T-cell (primary cell): ENCODE measurements at regions not wholly inside any gene's neighbourhood (a gene's known extent, or its start where the extent isn't known, plus 50 kb on each side); places are given as distances from the start of the nearest gene placed in this dataset.
A peak's percentile ranks its signal among the peaks of the same experiment; 100 is the strongest.

Experiments used
- ATAC-seq, 4 experiments: fragments of 200-7000 bp in 3 of 4; fragments of 150-1000 bp in 1 of 4; cut with Tn5 transposase; replicated peaks in 1 of 4; 1 replicate in 3 of 4; 2 replicates in 1 of 4; pipeline ENCODE4 v1.10.0; 2021; ENCODE audit warnings: moderate library complexity in 3 of 4, mild to moderate bottlenecking in 2 of 4, moderate number of reproducible peaks in 1 of 4
- CTCF ChIA-PET, 2 donors: fragments of 300-600 bp; sonication (Branson Sonifier 250); formaldehyde crosslinking; loops; one replicate each; lab custom pipeline; 2022; ENCODE audit warnings: antibody characterized with exemption in 2 of 2; lab: Charles Lee
- POLR2A ChIA-PET, 2 donors: fragments of 300-600 bp; sonication (Branson Sonifier 250); formaldehyde crosslinking; loops; one replicate each; lab custom pipeline; 2022; ENCODE audit warnings: antibody characterized with exemption in 2 of 2; lab: Charles Lee
- DNase-seq, 35 experiments: peaks; one replicate each; pipeline versions ENCODE4 v3.0.0 to v3.0.0-alpha.2; 2013 to 2023
- H3K27ac ChIP-seq: one replicate; pipeline ENCODE4 v1.5.1; 2013; ENCODE audit warnings: low read length
- H3K27me3 ChIP-seq, 2 experiments: replicated peaks in 1 of 2; 1 replicate in 1 of 2; 2 replicates in 1 of 2; pipeline versions ENCODE4 v1.6.1 to v1.7.0; 2013; ENCODE audit warnings: low read length in 1 of 2, mixed read lengths in 1 of 2; ENCODE audit not compliant: control insufficient read depth in 2 of 2, insufficient read depth in 2 of 2; ENCODE audit errors: extremely low read depth in 1 of 2
- H3K36me3 ChIP-seq, 2 donors: 1 replicate in 1 of 2; 2 replicates in 1 of 2; pipeline versions ENCODE4 v1.6.1 to v1.7.0; 2013; ENCODE audit warnings: low read length in 1 of 2; ENCODE audit not compliant: control insufficient read depth in 2 of 2, insufficient read depth in 1 of 2; ENCODE audit errors: extremely low read depth in 1 of 2
- H3K4me1 ChIP-seq, 2 experiments: 1 replicate in 1 of 2; 2 replicates in 1 of 2; pipeline versions ENCODE4 v1.6.1 to v1.7.0; 2013; ENCODE audit warnings: low read length in 2 of 2, mixed read lengths in 1 of 2; ENCODE audit not compliant: insufficient read depth in 2 of 2, control insufficient read depth in 1 of 2; ENCODE audit errors: extremely low read depth in 1 of 2
- H3K4me3 ChIP-seq, 2 donors: 1 replicate in 1 of 2; 2 replicates in 1 of 2; pipeline versions ENCODE4 v1.5.1 to v1.7.0; 2013; ENCODE audit warnings: mild to moderate bottlenecking in 2 of 2, low read length in 1 of 2, moderate library complexity in 1 of 2; ENCODE audit not compliant: control insufficient read depth in 1 of 2; ENCODE audit errors: extremely low read depth in 1 of 2
- H3K9me3 ChIP-seq: 2 replicates; pipeline ENCODE4 v1.7.0; 2013
- H3K27ac Mint-ChIP-seq, 2 donors: one replicate each; pipeline ENCODE4 v1.8.0; 2020 to 2021; ENCODE audit warnings: mild to moderate bottlenecking in 2 of 2, mixed read lengths in 2 of 2
- H3K27me3 Mint-ChIP-seq, 2 donors: one replicate each; pipeline ENCODE4 v1.8.0; 2021 to 2022; ENCODE audit warnings: mixed read lengths in 2 of 2
- H3K36me3 Mint-ChIP-seq: one replicate; pipeline ENCODE4 v1.8.0; 2021; ENCODE audit warnings: mixed read lengths
- H3K4me1 Mint-ChIP-seq, 3 donors: one replicate each; pipeline ENCODE4 v1.8.0; 2020 to 2022; ENCODE audit warnings: mixed read lengths in 3 of 3, mild to moderate bottlenecking in 1 of 3
- H3K4me3 Mint-ChIP-seq, 3 donors: one replicate each; pipeline ENCODE4 v1.8.0; 2020 to 2022; ENCODE audit warnings: mild to moderate bottlenecking in 3 of 3, mixed read lengths in 3 of 3, moderate library complexity in 3 of 3
- H3K9me3 Mint-ChIP-seq, 3 donors: one replicate each; pipeline ENCODE4 v1.8.0; 2020 to 2022; ENCODE audit warnings: mixed read lengths in 3 of 3
- WGBS: methylation state at CpG from one replicate; pipeline ENCODE4 v1.1.5; 2013; ENCODE audit warnings: missing lambda C conversion rate; ENCODE audit not compliant: insufficient coverage; 5-methylcytosine and 5-hydroxymethylcytosine counted together

DNA sequence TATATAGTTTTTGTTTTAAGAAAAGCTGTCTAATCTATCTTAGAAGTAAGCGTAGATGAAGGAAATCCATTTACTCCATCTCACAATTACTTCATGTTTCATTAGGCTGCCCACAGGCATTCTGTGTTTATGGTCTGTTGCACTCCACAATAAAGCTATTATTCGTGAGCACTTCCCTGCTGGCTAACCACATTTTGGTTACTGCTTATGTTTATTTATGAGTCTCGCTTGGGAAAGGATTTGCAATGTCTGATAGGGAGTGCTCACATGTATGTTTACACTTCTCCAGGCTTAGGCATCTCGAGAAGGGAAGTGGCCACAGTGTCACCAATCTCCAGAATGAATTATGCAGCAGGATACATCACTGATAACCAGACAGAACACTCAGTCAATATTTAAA is 190.9 kb downstream of the VCY1B start:
- Mint-ChIP-seq H3K27ac (no peak overlapping the region), H3K4me3 (no peak overlapping the region), H3K4me1 (peaks cover 0 to 8% (median 0%) of the 10 kb centered on the region in 3 donors), H3K36me3 (no peaks in the 10 kb centered on the region), H3K27me3 (peaks cover 0 to 2% of the 10 kb centered on the region in 2 donors), H3K9me3 (no peaks in the 10 kb centered on the region)
- ATAC-seq (no peak), DNase-seq (no peak)
- Histone ChIP-seq H3K27me3 (no peaks in the 10 kb centered on the region), H3K36me3 (no peaks in the 10 kb centered on the region), H3K9me3 (no peaks in the 10 kb centered on the region), H3K27ac (no peak overlapping the region), H3K4me1 (no peaks in the 10 kb centered on the region), H3K4me3 (no peak overlapping the region)
- ChIA-PET POLR2A (no interaction called here), CTCF (no interaction called here)
- WGBS, result no CpG with 5 or more reads among the region's 4 CpGs

DNA sequence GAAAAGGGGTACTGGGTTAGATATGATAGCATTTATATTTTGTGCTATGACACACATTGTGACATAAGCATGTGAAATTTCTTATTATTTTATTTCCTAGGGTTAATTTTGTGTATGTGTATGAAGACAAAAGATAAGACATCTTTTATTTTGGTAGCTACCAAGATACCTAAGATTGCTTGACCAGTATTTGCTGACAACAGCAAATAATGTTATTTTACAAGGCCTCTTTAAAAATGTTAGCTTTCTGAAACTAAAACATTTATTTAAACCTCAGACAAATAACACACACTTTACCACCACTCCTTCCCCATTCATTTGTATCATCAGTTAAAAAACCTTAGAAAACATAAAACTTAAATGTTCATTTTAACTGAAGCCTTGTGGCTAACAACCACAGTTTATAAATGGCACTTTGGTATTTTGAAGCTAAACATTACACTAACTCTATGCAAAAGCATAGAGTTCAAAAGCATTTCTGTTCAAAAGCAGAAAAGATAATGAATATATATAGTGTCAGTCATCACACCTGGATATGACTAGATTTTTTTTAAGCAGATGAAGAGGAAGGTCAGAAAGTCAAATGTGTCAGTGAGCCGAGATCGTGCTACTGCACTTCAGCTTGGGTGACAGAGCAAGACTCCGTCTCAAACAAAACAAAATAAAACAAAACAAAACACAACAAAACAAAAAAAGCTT is 193.0 kb downstream of the VCY1B start:
- no peaks in the 10 kb centered on the region for H3K9me3 ChIP-seq
- Mint-ChIP-seq H3K4me3 (no peak overlapping the region), H3K9me3 (no peaks in the 10 kb centered on the region), H3K27ac (no peak overlapping the region), H3K27me3 (no peaks in the 10 kb centered on the region), H3K4me1 (peaks cover 0 to 8% (median 0%) of the 10 kb centered on the region in 3 donors), H3K36me3 (no peaks in the 10 kb centered on the region)
- no peak for ATAC-seq
- no peaks in the 10 kb centered on the region for H3K4me1 ChIP-seq
- WGBS, result no CpG with 5 or more reads among the region's 3 CpGs
- no peaks in the 10 kb centered on the region for H3K27me3 ChIP-seq
- H3K36me3 ChIP-seq, result no peaks in the 10 kb centered on the region
- H3K4me3 ChIP-seq, result no peak overlapping the region
- ChIA-PET POLR2A (no interaction called here), CTCF (no interaction called here)
- no peak for DNase-seq
- H3K27ac ChIP-seq, result no peak overlapping the region

DNA sequence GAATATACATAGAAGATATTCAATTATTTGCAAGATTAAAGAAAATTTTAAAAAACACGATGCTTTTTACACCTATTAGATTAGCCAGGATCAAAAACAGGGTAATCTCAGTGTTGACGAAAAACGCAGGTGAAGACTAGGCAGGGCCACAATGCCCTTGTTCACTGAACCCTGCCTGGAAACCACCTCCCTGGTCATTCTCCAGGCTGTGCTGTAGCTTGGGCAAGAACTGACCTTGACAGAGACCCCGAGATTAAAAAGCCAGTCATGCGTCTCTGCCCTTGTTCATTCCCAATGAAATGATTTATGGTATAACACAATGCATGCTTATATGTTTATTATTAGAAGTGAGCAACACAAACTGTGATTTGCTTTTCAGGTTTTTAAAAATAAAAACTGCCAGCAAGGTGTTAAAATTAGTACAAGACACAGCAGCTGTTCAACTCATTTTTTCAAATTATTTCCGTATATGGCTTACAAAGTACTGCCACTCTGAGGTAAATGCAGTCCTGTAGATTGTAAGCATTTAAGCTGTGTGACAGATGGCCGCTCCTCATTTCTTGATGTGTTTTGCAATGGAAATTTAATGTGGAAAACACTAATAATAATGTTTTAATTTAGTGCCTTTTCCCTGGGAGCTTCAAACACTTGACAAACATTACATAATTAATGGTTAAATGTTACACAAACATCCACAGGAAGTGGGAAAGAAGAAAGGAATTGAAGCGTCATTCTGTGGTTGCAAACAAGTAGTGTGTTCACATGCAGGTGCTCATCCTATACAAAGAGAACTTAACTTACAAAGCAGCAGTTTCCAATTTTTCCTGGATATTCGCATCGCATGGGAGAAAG is 200.2 kb downstream of the VCY1B start:
- Histone ChIP-seq H3K27me3 (no peaks in the 10 kb centered on the region), H3K36me3 (no peaks in the 10 kb centered on the region), H3K4me1 (peaks cover 0 to 4% of the 10 kb centered on the region in 2 experiments), H3K27ac (no peak overlapping the region), H3K9me3 (no peaks in the 10 kb centered on the region), H3K4me3 (peak overlapping the region in 1 of 2 donors; percentile 15)
- no peaks in the 10 kb centered on the region for H3K9me3 Mint-ChIP-seq
- ChIA-PET CTCF (no interaction called here), POLR2A (no interaction called here)
- no peaks in the 10 kb centered on the region for H3K27me3 Mint-ChIP-seq
- H3K27ac Mint-ChIP-seq, result peak overlapping the region in 1 of 2 donors; percentile 94
- ATAC-seq (peak in 2 of 4 experiments; percentile 54 to 63), DNase-seq (peak in 2 of 35 experiments; percentile 15 to 55)
- peak overlapping the region in 1 of 3 donors; percentile 72 for H3K4me3 Mint-ChIP-seq
- no peaks in the 10 kb centered on the region for H3K36me3 Mint-ChIP-seq
- peaks cover 0 to 27% (median 0%) of the 10 kb centered on the region in 3 donors for H3K4me1 Mint-ChIP-seq
- no CpG with 5 or more reads among the region's 10 CpGs for WGBS

DNA sequence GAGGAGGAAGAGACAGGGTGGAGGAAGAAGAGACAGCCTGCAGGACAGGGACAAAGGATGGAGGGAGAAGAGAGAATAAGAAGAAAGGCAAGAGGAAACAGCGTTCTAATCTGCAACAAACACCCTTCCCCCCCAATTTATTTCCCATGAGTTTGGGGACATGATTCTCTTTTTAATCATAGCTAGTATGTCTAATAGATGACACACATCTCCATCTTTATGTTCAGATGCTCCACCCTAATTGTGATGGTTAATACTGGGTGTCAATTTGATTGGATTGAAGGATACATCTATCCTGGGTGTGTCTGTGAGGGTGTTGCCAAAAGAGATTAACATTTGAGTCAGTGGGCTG is 200.8 kb downstream of the VCY1B start:
- no CpG with 5 or more reads among the region's 1 CpG for WGBS

DNA sequence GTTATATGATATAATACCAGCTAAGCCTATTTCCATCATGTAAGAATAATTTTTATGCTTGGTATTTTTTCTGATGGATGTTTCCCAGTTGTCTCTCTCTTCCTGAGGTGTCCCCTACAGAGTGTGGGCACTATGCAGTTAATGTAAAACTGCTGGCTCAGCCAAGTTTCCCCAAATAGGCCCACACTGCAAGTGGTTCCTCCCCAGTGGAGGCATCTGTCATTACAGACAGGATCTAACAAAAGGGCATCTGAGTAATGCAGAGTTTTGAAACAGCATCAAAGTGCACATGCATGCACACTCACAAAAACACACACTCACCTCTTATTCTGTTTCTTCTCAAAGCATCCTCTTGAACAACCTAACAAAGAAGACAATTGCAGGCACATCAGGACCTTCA is 221.0 kb downstream of the VCY1B start:
- Histone ChIP-seq H3K27ac (no peak overlapping the region), H3K4me1 (no peaks in the 10 kb centered on the region), H3K9me3 (no peaks in the 10 kb centered on the region), H3K36me3 (no peaks in the 10 kb centered on the region), H3K27me3 (no peaks in the 10 kb centered on the region), H3K4me3 (no peak overlapping the region)
- Mint-ChIP-seq H3K9me3 (no peaks in the 10 kb centered on the region), H3K27ac (no peak overlapping the region), H3K4me3 (no peak overlapping the region), H3K36me3 (no peaks in the 10 kb centered on the region), H3K27me3 (no peaks in the 10 kb centered on the region), H3K4me1 (no peaks in the 10 kb centered on the region)
- CTCF ChIA-PET, result no interaction called here
- no peak for ATAC-seq
- POLR2A ChIA-PET, result no interaction called here
- no peak for DNase-seq

More for the DNA sequence above, 200.8 kb downstream of the VCY1B start:
- Mint-ChIP-seq H3K36me3 (no peaks in the 10 kb centered on the region), H3K4me1 (peaks cover 0 to 27% (median 0%) of the 10 kb centered on the region in 3 donors), H3K27me3 (no peaks in the 10 kb centered on the region), H3K9me3 (no peaks in the 10 kb centered on the region), H3K4me3 (peak overlapping the region in 1 of 3 donors; percentile 72), H3K27ac (peak overlapping the region in 1 of 2 donors; percentile 94)
- ATAC-seq (peak in 1 of 4 experiments; percentile 17), DNase-seq (no peak)
- Histone ChIP-seq H3K27me3 (no peaks in the 10 kb centered on the region), H3K4me3 (peak overlapping the region in 1 of 2 donors; percentile 15), H3K4me1 (peaks cover 0 to 4% of the 10 kb centered on the region in 2 experiments), H3K27ac (no peak overlapping the region), H3K9me3 (no peaks in the 10 kb centered on the region), H3K36me3 (no peaks in the 10 kb centered on the region)
- CTCF ChIA-PET, result no interaction called here
- POLR2A ChIA-PET, result no interaction called here

DNA sequence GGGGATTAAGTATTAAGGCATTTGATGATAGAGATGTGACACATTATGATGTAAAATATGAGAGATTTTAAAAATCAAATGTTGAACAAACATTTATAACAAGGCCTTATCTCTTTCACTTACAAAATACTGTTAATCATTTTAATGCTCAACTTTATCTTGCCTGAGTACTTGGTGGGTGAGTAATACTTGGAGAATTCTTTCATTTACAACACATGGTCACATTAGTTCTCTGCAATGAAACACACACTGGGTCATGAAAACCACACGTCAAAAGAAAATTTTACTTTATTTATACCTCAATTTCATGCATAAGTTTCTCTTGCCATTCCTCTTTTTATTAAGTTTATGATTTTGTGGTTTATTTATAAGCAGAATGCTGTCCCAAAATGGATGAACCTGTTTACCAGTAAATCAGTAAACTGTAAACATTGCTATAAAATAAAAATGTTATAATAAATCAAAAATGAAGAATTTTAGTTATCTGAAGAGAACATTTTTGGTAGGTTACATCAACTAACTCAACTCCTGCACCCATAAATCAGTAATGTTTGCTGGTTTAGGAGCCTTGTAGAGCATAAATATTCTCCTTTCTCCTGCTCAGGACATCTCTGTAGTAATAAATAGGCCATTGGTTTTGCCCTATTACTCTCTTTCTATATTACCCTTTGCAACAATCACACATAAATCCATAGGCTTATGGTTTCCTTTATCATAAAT is 233.5 kb upstream of the NLGN4Y start:
- H3K4me1 ChIP-seq, result no peaks in the 10 kb centered on the region
- H3K36me3 ChIP-seq, result no peaks in the 10 kb centered on the region
- H3K4me3 ChIP-seq, result no peak overlapping the region
- H3K36me3 Mint-ChIP-seq, result no peaks in the 10 kb centered on the region
- H3K27me3 Mint-ChIP-seq, result no peaks in the 10 kb centered on the region
- H3K27ac Mint-ChIP-seq, result no peak overlapping the region
- no peaks in the 10 kb centered on the region for H3K27me3 ChIP-seq
- H3K9me3 Mint-ChIP-seq, result no peaks in the 10 kb centered on the region
- H3K4me1 Mint-ChIP-seq, result no peaks in the 10 kb centered on the region
- no peak overlapping the region for H3K4me3 Mint-ChIP-seq
- no peaks in the 10 kb centered on the region for H3K9me3 ChIP-seq
- ATAC-seq (no peak), DNase-seq (no peak)
- ChIA-PET CTCF (no interaction called here), POLR2A (no interaction called here)
- no peak overlapping the region for H3K27ac ChIP-seq
- WGBS, result no CpG with 5 or more reads among the region's 1 CpG
